Ascending aorta (tissue), 2 donors: ENCODE measurements at regions not wholly inside any gene's neighbourhood (a gene's known extent, or its start where the extent isn't known, plus 50 kb on each side); places are given as distances from the start of the nearest gene placed in this dataset.

Source experiments
- DNase-seq, 2 donors: peaks; one replicate each; pipeline ENCODE4 v3.0.0-alpha.2; 2019; ENCODE audit warnings: low spot score in 2 of 2
- H3K27ac ChIP-seq, 2 donors: fragments of 200-600 bp; sonication (generic); one replicate each; pipeline ENCODE4 v1.5.1; 2016 to 2017; ENCODE audit warnings: mild to moderate bottlenecking in 1 of 2
- H3K27me3 ChIP-seq: fragments of 200-600 bp; sonication (generic); one replicate; pipeline ENCODE4 v1.5.1; 2017
- H3K36me3 ChIP-seq, 2 donors: fragments of 200-600 bp; sonication (generic); one replicate each; pipeline ENCODE4 v1.5.1; 2016
- H3K4me1 ChIP-seq, 2 donors: fragments of 200-600 bp; sonication (generic); one replicate each; pipeline ENCODE4 v1.5.1; 2016 to 2017; ENCODE audit warnings: mild to moderate bottlenecking in 1 of 2
- H3K4me3 ChIP-seq, 2 donors: fragments of 200-600 bp; sonication (generic); one replicate each; pipeline ENCODE4 v1.5.1; 2016 to 2017; ENCODE audit warnings: mild to moderate bottlenecking in 1 of 2
- H3K9me3 ChIP-seq, 2 donors: fragments of 200-600 bp; sonication (generic); one replicate each; pipeline ENCODE4 v1.5.1; 2016
- intact Hi-C: fragments of 100-400 bp; cut with DNase I; formaldehyde crosslinking; loops from one replicate; pipeline ENCODE4 v1.15.1; 2023
- TF ChIP-seq, protein P1 (sequence below), 3 experiments: fragments of 200-600 bp in 2 of 3; fragments of 450-650 bp in 1 of 3; sonication (generic) in 2 of 3; IDR thresholded peaks; one replicate each; pipeline ENCODE4 v1.5.1; 2016 to 2019; ENCODE audit warnings: antibody characterized with exemption in 3 of 3, mild to moderate bottlenecking in 1 of 3, moderate library complexity in 1 of 3

DNA sequence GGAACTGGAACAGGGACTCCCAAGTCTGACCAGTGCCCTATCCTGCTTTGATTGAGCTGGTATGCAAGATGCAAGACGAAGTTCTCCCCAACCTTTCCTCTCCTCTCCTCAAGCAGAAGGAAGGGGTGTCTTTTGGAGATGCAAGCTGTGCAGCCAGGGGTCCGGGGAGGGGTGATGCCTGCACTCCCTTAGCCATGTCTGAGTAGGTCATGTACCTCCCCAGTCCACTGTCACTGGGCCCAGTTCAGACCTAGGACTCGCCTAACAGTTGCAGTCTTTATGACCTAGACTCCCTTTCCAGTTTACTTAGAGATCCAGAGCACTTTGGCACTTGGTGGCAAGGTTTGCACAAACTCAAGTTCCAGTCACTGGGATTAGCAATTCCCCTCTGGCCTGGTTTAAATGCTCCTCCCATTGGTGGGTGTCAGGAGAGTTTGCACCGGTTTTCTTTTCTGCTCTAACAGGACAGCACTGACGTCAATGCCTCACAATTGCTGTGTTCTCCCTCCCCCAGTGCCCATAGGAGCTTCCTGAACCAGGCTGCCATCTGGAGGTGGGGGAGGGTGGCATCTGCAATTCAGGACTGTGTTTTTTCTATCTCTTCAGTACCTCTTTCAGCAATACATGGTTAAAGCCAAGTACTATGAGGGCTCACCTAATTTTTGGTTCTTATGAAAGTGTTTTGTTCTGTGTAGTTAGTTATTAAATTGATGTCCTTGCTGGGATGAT, 782.2 kb downstream of the ARAP2 start:
- no peak for DNase-seq
- TF ChIP-seq, protein P1, sequence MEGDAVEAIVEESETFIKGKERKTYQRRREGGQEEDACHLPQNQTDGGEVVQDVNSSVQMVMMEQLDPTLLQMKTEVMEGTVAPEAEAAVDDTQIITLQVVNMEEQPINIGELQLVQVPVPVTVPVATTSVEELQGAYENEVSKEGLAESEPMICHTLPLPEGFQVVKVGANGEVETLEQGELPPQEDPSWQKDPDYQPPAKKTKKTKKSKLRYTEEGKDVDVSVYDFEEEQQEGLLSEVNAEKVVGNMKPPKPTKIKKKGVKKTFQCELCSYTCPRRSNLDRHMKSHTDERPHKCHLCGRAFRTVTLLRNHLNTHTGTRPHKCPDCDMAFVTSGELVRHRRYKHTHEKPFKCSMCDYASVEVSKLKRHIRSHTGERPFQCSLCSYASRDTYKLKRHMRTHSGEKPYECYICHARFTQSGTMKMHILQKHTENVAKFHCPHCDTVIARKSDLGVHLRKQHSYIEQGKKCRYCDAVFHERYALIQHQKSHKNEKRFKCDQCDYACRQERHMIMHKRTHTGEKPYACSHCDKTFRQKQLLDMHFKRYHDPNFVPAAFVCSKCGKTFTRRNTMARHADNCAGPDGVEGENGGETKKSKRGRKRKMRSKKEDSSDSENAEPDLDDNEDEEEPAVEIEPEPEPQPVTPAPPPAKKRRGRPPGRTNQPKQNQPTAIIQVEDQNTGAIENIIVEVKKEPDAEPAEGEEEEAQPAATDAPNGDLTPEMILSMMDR (IDR thresholded peaks at IDR 0.05), result no peak
- Histone ChIP-seq H3K4me1 (no peaks in the 10 kb centered on the region), H3K9me3 (no peaks in the 10 kb centered on the region), H3K27me3 (no peaks in the 10 kb centered on the region), H3K27ac (no peak overlapping the region), H3K36me3 (no peaks in the 10 kb centered on the region), H3K4me3 (no peak overlapping the region)
- intact Hi-C loops, result no loop called here

DNA sequence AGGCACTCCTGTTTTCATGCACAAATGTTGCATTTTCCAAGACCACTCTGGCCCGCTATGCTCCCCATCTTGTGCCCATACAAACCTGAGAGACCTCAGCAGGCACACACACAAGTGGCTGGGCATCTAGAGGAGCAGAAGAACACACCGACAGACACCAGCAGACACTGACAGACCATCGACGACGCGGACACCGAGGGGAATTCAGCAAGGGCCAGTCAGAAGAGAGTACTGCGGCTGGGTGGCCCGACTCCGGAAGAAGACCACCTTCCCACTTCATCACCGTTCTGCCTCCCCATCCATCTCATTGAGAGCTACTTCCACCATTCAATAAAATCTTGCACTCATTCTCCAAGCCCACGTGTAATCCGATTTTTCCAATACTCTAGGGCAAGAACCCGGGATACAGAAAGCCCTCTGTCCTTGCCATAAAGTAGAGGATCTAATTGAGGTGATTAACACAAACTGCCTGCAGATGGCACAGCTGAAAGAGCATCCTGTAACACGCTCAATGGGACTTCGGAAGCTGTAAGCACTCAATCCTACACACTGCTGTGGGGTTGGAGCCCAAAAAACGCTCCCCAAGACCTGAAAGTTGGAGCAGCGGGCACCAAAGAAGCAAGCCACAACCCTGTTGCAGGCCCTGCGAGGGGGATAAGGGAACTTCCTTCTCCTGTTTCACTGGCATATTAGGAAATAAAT, 780.9 kb downstream of the ARAP2 start:
- TF ChIP-seq, protein P1 (IDR thresholded peaks at IDR 0.05), result no peak
- Histone ChIP-seq H3K9me3 (no peaks in the 10 kb centered on the region), H3K27ac (no peak overlapping the region), H3K4me1 (no peaks in the 10 kb centered on the region), H3K4me3 (no peak overlapping the region), H3K27me3 (no peaks in the 10 kb centered on the region), H3K36me3 (no peaks in the 10 kb centered on the region)
- intact Hi-C loops, result no loop called here
- no peak for DNase-seq

DNA sequence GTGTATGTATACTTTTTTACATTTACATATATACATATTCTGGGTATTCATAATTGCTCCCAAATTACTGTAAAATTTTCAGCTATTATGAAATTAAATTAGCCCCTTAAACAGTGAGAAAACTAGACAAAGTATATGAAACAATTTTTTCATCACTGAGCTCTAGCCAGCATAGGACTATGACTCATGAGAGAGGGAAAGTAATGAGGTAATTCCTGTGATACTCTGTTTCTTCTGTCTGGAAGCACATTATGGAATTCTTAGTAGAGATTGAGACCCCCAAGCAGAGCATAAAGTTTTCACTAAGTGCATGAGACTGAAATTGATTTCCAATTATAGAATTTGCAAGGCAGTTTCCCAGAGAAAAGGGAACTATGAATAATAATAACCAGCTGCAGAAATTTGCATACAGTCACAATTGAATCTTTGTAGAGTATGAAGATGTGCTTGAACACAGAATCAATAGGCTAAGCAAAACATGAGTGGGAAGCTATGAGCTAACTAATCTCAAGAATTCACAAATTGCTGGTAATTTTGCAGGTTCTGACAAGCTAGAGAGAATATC, 779.3 kb downstream of the ARAP2 start:
- TF ChIP-seq, protein P1 (IDR thresholded peaks at IDR 0.05), result no peak
- DNase-seq, result no peak
- Histone ChIP-seq H3K4me3 (no peak overlapping the region), H3K4me1 (no peaks in the 10 kb centered on the region), H3K27me3 (no peaks in the 10 kb centered on the region), H3K9me3 (no peaks in the 10 kb centered on the region), H3K27ac (no peak overlapping the region), H3K36me3 (no peaks in the 10 kb centered on the region)
- intact Hi-C loops, result no loop called here

DNA sequence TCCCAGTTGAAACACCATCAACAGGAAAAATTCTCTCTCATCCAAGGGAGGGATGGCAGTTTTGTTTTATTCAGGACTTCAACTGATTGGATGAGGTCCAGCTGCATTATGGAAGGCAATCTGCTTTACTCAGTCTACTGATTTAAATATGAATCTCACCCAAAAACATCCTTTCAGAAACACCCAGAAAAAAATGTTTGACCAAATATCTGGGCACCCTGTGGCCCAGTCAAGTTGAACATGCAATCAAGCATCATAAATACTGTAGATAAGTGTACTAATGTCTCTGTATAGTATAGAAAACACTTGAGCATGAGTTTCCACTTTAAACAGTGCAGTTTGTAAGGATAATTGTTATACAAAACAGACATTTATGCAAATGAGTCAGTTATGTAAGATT, 753.2 kb downstream of the ARAP2 start:
- no peak for DNase-seq
- no peak overlapping the region for H3K27ac ChIP-seq
- TF ChIP-seq, protein P1 (IDR thresholded peaks at IDR 0.05), result no peak

DNA sequence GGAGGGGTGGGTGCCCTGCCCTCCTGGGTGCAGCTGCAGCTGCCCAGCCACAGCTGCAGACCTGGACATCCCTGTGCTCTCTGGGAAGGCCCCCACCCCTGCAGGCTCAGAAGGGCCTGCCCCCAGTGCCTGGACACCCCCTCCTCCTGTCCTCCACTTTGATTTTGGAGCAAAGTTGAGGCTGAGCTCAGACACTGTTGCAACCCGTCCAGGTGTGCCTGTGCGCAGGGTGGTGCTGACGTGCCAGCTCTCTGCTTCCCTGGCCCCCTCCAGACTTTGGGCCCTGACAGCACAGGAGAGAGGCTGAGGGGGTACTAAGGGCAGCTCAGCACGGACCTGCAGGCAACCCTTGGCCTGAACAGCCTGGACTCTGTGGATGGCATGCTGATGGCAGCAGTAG, 750.3 kb downstream of the ARAP2 start:
- no peaks in the 10 kb centered on the region for H3K4me1 ChIP-seq
- TF ChIP-seq, protein P1 (IDR thresholded peaks at IDR 0.05), result no peak
- H3K9me3 ChIP-seq, result no peaks in the 10 kb centered on the region
- H3K27ac ChIP-seq, result no peak overlapping the region
- no peaks in the 10 kb centered on the region for H3K27me3 ChIP-seq
- no peak overlapping the region for H3K4me3 ChIP-seq
- no peak for DNase-seq
- no peaks in the 10 kb centered on the region for H3K36me3 ChIP-seq
- intact Hi-C loops, result no loop called here

More for the DNA sequence above, 753.2 kb downstream of the ARAP2 start:
- intact Hi-C loops, result no loop called here
- Histone ChIP-seq H3K36me3 (no peaks in the 10 kb centered on the region), H3K27me3 (no peaks in the 10 kb centered on the region), H3K4me3 (no peak overlapping the region), H3K9me3 (no peaks in the 10 kb centered on the region), H3K4me1 (no peaks in the 10 kb centered on the region)
